Ishikawa (cell line): ENCODE measurements at regions not wholly inside any gene's neighbourhood (a gene's known extent, or its start where the extent isn't known, plus 50 kb on each side); places are given as distances from the start of the nearest gene placed in this dataset.

Experiments used
- CEBPB ChIP-seq: IDR thresholded peaks from 2 replicates; pipeline ENCODE4 v1.6.1; 2012
- CREB1 ChIP-seq: IDR thresholded peaks from 2 replicates; pipeline ENCODE4 v1.6.1; 2012; ENCODE audit warnings: low read depth
- EGR1 ChIP-seq: IDR thresholded peaks from 2 replicates; pipeline ENCODE4 v1.6.1; 2012
- EP300 ChIP-seq: IDR thresholded peaks from 2 replicates; pipeline ENCODE4 v1.6.1; 2012; ENCODE audit warnings: borderline replicate concordance
- FOXM1 ChIP-seq: IDR thresholded peaks from 2 replicates; pipeline ENCODE4 v1.6.1; 2012; ENCODE audit warnings: low read depth, borderline replicate concordance
- MAX ChIP-seq: IDR thresholded peaks from 2 replicates; pipeline ENCODE4 v1.6.1; 2012
- NFIC ChIP-seq: IDR thresholded peaks from 2 replicates; pipeline ENCODE4 v1.6.1; 2012
- RAD21 ChIP-seq: IDR thresholded peaks from 2 replicates; pipeline ENCODE4 v1.6.1; 2012; ENCODE audit warnings: low read depth
- REST ChIP-seq: IDR thresholded peaks from 2 replicates; pipeline ENCODE4 v1.6.1; 2012; ENCODE audit warnings: low read depth, mild to moderate bottlenecking
- TAF1 ChIP-seq: IDR thresholded peaks from 2 replicates; pipeline ENCODE4 v1.6.1; 2012; ENCODE audit warnings: low read depth, mild to moderate bottlenecking
- TCF12 ChIP-seq: IDR thresholded peaks from 2 replicates; pipeline ENCODE4 v1.6.1; 2012; ENCODE audit warnings: low read depth
- TEAD4 ChIP-seq: IDR thresholded peaks from 2 replicates; pipeline ENCODE4 v1.6.1; 2012
- USF1 ChIP-seq: IDR thresholded peaks from 2 replicates; pipeline ENCODE4 v1.6.1; 2012
- YY1 ChIP-seq: IDR thresholded peaks from 2 replicates; pipeline ENCODE4 v1.6.1; 2012; ENCODE audit warnings: low read depth
- ZBTB7A ChIP-seq: IDR thresholded peaks from 2 replicates; pipeline ENCODE4 v1.6.1; 2012; ENCODE audit warnings: low read depth

GRCh38 chr3:139839659-139840058 lies 95.3 kb upstream of the CLSTN2 start:
- TF ChIP-seq RAD21 (no peak), MAX (no peak), ZBTB7A (no peak), YY1 (no peak), REST (no peak), TAF1 (no peak)

GRCh38 chr3:139839014-139839413 lies 96.0 kb upstream of the CLSTN2 start:
- no peak for TF ChIP-seq REST
- no peak for TF ChIP-seq CREB1
- no peak for TF ChIP-seq YY1
- no peak for TF ChIP-seq MAX
- no peak for TF ChIP-seq EGR1
- TF ChIP-seq CEBPB: no peak
- TF ChIP-seq TEAD4: no peak
- no peak for TF ChIP-seq NFIC
- TF ChIP-seq FOXM1: no peak
- no peak for TF ChIP-seq RAD21
- TF ChIP-seq EP300: no peak

GRCh38 chr3:139838269-139838957 lies 96.6 kb upstream of the CLSTN2 start:
- TF ChIP-seq RAD21 (no peak), TCF12 (no peak), MAX (no peak)

- TF ChIP-seq YY1 (no peak), REST (no peak), EP300 (no peak), USF1 (no peak), TCF12 (no peak), MAX (no peak), TAF1 (no peak), EGR1 (no peak), NFIC (no peak), TEAD4 (no peak), RAD21 (no peak), FOXM1 (no peak), ZBTB7A (no peak), CEBPB (no peak), CREB1 (no peak)
Measured at GRCh38 chr3:139836698-139837464, 98.1 kb upstream of the CLSTN2 start.
